Stimulated activated CD8-positive, alpha-beta memory T cell treated with anti-CD3 and anti-CD28 coated beads, Interleukin-4, amount 100 ng/mL, for 1 hour (primary cell): ENCODE measurements at regions not wholly inside any gene's neighbourhood (a gene's known extent, or its start where the extent isn't known, plus 50 kb on each side); places are given as distances from the start of the nearest gene placed in this dataset.

Experiments
- DNase-seq, 2 donors: peaks; one replicate each; pipeline ENCODE4 v3.0.0-alpha.2; 2020; ENCODE audit warnings: low read depth in 2 of 2, low spot score in 1 of 2

DNA sequence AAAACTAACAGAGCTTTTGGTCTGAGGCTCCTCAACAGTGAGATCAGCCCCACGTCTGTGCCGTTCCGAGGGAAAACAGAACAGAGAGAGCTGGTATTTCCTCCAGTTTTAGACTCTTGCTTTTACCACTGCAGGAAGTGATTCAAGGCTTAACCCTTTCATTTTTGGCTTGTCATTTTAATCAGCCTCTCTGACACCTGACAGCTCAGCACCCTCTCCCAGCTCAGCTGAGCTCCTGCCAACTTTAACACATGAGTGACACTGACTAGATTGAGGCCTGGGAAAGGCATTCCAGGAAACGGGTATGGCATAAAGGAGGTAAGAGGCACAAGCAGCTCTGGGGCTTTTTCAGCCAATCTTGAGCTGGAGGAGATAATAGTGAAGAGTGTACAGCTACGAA, 239.4 kb upstream of the SKOR2 start:
- DNase-seq, result no peak

GRCh38 chr18:47485221-47485797, 233.8 kb upstream of the SKOR2 start:
- no peak for DNase-seq

- no peak for DNase-seq
These were observed 232.6 kb upstream of the SKOR2 start for GRCh38 chr18:47484068-47484467.

GRCh38 chr18:47480166-47480565, 228.7 kb upstream of the SKOR2 start:
- DNase-seq, result no peak

DNA sequence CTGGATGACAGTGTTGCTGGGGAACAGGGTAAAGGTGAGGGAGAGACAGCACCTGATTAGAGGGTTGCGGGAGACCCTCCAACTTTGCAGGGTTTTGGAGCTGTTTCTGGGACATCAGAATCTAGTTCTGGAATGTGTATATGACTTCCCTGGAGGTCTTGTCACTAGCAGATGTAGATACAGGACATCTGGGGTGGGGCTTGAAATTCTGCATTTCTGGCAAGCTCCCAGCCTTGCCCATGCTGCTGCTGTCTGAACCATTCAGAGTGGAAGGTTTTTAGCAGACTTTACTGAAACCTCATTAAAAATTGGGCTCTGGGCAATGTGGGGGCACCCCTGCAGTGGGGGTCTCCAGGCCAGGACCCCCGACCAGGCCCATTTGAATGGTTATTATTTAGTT, 220.3 kb upstream of the SKOR2 start:
- DNase-seq, result no peak

DNA sequence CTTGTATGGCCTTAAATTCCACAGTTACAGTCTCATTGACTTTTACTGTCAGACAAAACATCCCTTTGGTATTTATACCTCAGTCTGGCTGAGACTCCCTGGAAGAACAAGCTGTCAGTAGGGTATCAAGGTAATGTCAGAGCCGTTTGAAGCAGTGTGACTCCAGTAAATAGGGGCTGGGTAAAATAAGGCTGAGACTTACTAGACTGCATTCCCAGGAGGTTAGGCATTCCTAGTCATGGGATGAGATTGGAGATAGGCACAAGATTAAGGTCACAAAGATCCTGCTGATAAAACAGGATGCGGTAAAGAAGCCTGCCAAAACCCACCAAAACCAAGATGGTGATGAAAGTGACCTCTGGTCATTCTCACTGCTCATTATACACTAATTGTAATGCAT, 219.5 kb upstream of the SKOR2 start:
- DNase-seq, result no peak

DNA sequence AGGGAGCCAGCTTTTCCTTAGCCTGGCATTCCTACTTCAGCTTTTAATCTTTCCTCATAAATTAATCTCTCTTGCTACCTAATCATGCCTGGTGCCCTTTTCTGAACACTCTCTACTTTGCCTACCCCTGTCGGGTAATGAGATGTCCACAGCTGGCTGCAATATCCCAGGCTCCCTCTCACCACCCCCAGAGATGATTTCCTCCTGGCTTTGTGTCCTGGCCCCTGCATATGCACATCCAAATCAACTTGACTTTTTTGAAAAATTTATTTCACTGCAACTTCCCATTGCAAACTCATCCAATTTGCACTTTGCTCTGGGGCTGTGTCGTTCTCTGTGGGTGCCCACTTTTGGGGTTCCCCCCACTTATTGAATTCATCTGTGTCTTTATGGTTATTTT, 218.1 kb upstream of the SKOR2 start:
- no peak for DNase-seq

- no peak for DNase-seq
These were observed 210.5 kb upstream of the SKOR2 start for GRCh38 chr18:47461977-47462376.

GRCh38 chr18:47461406-47461948, 210.0 kb upstream of the SKOR2 start:
- no peak for DNase-seq

GRCh38 chr18:47458483-47458882, 207.0 kb upstream of the SKOR2 start:
- DNase-seq, result no peak

DNA sequence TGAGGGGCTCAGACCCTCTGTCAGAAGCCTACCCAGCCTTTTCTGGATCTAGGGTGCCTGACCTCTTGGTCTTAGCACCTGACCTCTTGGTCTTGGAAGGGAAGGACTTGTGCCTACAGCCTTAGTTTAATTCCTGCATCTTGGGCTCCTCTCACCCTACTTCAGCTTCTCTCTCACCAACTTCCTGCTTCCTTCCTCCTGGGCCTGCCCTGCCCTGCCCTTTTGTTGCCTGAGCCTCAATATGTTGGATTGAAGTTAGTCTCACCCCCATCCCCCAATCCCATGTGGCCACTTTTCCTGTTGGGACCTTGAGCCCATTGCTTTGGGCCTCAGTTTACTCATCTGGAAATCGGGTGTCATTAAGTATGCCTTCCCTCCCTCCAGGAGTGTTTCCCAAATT, 206.2 kb upstream of the SKOR2 start:
- DNase-seq, result no peak

- DNase-seq, result no peak
These were observed 201.6 kb upstream of the SKOR2 start for GRCh38 chr18:47453038-47453437.

DNA sequence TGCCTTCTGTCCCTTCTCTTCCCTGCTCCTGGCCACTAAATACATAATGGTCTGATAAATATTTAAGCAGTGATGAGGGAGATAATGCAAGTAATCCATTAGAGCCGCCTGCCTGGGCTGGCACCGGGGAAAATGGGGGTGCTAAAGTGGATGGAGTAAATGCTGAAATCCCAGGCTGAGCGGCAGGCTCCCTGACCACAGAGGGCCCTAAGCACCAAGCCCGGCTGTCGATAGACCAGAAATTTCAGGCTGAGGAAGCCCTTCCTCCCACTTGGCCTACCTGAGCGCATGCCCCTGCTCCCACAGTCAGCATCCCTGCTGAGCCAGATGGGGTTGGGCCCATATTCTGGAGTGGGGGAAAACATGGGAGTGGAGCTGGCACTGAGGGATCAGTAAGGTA, 197.5 kb upstream of the SKOR2 start:
- DNase-seq, result no peak

- no peak for DNase-seq
These were observed 190.5 kb upstream of the SKOR2 start for GRCh38 chr18:47441914-47442313.

- no peak for DNase-seq
These were observed 186.5 kb upstream of the SKOR2 start for GRCh38 chr18:47438001-47438400.

GRCh38 chr18:47436871-47437270, 185.4 kb upstream of the SKOR2 start:
- no peak for DNase-seq

GRCh38 chr18:47434214-47434746, 182.8 kb upstream of the SKOR2 start:
- no peak for DNase-seq

GRCh38 chr18:47427923-47428637, 176.6 kb upstream of the SKOR2 start:
- no peak for DNase-seq

GRCh38 chr18:47427072-47427471, 175.6 kb upstream of the SKOR2 start:
- DNase-seq, result no peak

- DNase-seq, result no peak
These were observed 173.9 kb upstream of the SKOR2 start for GRCh38 chr18:47425365-47425764.

- no peak for DNase-seq
These were observed 171.1 kb upstream of the SKOR2 start for GRCh38 chr18:47422524-47422923.

DNA sequence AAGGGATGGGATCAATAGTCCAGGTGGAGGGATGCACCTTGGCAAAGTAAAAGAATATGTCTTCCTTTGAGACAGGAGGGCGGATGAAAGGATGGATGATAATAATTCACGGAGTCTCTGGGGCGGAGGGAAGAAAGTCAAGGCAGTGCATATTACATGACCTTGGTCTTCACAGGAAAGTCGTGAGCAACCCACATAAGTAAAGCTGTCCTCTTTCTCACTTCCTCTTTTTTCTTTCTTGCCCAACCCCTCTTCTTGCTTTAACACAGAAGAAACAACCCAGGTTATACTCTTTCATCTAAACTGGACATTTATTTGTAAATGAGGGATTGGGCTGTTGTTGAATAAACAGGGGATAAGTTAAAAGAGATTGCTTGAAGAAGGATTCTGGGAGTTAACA, 168.7 kb upstream of the SKOR2 start:
- DNase-seq, result no peak

GRCh38 chr18:47418746-47419145, 167.3 kb upstream of the SKOR2 start:
- no peak for DNase-seq
